ENCODE measurements at regions not wholly inside any gene's neighbourhood (a gene's known extent, or its start where the extent isn't known, plus 50 kb on each side); places are given as distances from the start of the nearest gene placed in this dataset.
"Not testable (repeated sequence)": the region's sequence is repeated elsewhere in the genome, so short reads cannot be mapped to it uniquely, and the experiment has no call there.

DNA sequence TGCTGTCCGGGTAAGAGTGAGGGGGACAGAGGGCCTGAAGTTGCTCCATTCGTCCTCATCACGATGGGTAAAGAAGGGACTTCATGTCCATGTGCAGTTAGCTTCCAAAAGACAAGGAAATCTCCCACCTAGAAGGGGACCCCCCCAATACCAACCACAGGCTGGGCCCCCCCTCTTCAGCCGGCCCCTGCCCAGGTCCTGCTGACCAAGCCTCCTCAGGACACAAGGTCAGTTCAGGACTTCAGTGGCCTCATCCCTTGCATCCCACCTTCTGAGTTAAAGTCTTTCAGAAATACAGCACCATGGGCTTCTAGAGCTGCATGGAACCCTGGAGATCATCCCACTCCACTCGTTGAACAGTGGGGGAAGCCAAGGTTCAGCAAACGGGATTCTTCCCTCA, 115.4 kb upstream of the ERG start:
- no peak for DNase-seq (ENCODE audit: low spot score)

GRCh38 chr21:38614558-38614957, 116.3 kb upstream of the ERG start:
- DNase-seq (ENCODE audit: low spot score), result no peak

DNA sequence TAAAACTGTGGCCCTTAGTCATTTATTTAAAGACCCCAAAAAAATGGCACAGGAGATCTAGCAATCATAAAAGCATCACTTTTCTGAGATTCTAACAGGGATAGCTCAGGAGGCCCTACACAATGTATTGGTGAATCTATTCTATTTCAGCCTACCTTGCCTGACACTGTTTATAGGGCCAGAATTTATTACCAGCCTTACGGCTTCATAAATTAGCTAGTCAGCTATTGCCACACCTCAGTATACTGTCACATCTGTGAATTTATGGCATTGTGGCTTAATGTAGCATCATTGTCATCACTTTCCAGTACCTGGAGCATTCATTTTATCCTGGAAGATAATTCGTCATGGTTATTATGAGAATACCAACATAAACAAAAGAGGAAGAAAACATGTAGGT, 121.2 kb upstream of the ERG start:
- DNase-seq (ENCODE audit: low spot score), result no peak

DNA sequence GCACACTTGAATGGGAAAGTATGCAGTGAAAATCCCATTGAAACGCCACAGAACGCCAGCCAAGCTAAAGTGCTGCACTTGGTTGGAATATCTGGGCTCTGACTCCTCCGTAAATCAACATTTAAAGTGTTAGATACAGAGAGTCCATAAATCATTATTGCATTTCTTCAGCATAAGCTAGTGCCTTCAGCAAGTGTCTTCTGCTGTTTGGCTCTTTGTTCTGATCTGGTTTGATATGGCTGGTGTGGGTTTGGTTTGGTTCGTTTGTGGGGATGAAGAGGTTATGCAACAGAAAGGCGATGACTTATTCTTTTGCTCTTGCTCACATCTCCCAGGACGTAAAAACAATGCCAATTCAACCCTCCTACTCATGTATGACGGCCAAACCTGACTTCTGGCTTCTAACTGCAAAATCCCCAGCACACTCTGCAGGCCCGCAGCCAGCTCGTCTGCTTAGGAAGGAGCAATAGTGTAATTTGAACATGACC, 121.8 kb upstream of the ERG start:
- DNase-seq (ENCODE audit: low spot score), result no peak

DNA sequence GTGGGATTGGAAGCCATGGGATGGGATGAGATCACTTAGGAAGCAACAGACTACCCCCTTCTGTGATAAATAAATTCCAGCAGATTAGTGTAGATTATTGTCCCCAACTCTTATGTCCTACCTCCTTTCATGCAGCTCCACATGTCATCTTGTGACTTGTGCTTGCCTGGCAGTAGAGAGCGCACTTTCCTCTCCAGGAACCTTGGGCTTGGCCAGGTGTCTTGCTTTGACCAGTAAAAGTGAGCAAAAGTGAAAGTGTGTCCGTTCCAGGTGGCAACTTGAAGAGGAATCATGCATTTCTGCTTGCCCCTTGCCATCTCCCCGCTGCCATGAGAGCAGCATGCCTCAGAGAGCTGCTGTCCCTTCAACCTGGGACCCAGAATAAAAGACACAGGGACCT, 122.9 kb upstream of the ERG start:
- DNase-seq (ENCODE audit: low spot score), result no peak

DNA sequence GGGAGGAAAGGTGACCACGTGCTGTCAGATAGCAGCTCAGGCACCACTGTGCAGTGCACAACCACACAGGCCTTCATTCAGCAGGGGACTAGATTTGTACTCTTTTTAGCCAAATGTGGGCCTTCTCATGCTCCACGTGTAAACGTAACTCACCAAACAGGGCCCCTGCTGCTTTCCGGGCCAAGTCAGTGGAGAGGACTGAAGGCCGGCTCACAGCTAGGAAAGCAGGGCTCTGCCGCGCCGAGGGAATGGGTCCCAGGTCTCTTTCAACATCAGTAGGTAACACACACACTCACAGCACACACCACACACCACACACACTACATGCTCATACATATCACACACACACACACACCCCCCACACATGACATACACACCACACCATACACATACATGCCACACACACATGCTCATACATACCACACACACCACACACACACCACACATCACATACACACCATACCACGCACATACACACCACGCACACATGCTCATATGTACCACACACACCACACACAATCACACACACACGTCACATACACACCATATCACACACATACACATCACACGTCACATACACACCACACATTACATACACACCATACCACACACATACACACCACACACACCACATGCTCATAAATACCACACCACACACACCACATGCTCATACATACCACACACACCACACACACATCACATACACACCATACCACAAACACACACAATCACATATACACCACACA, 124.0 kb upstream of the ERG start:
- DNase-seq (ENCODE audit: low spot score), result no peak

DNA sequence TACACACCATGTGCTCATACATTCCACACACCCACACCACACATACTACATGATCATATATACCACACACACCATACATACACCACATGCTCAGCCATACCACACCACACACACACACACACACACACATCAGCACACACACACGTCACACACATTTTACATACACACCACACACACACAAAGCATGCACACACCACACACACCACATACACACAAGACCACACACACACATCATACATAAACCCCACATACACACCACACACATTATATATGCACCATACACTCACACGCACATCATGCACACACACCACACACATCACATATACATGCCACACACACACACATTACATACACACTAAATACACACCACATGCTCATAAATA, 124.5 kb upstream of the ERG start:
- no peak for DNase-seq (ENCODE audit: low spot score)

DNA sequence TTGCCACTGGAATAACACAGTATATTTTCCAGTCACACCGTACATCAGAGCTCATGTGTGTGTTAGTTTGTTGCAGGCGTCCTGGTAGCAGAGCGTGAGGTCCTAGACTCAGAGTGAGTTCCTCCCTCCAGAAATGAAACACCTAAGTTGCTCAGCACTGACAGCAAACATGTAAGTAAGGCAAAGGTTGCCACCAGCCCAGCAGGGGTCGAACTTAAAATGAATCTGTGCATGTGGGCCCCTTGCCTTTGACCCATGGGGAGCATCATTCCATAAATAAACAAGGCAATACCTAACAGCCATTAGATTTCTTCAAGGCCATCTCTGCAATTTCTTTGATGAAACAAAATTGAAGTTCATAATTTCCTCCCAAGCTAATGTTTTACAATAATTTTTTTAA, 125.3 kb upstream of the ERG start:
- no peak for DNase-seq (ENCODE audit: low spot score)

DNA sequence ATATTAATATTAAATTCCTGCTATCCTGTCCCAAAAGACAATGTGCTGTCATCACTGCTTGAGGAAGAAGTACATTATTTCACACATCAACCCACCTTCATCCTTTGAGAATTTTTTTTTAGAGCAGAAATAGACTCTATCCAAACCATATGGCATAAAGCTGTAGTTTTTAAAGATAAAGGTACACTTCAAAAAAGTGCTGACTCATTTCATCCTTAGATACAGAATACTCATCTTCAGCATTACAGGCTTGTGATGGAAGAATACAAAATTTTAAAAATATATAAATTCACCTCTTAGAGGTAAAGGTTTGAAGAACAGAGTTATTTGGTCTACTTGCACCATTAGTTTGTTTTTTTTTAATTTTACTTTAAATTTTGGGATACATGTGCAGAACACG, 126.7 kb upstream of the ERG start:
- DNase-seq (ENCODE audit: low spot score), result no peak

DNA sequence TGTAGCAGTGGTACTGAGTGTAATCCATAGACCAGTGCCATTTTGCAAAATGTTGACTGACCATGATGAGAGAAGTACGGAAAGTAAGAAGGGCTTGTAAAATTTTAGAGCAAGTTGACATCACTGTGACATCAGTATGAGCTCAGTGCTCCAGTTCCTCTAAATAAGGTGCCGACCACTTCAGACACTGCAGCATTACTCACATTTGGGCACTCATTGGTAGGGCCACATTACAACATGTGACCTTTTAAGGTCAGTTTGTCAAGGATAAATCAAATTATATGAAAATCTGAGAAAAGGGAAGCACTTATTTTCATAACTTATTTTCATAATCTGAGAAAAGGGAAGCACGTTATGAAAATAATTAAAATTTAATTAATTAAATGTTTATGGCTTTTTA, 128.0 kb upstream of the ERG start:
- DNase-seq (ENCODE audit: low spot score), result no peak

DNA sequence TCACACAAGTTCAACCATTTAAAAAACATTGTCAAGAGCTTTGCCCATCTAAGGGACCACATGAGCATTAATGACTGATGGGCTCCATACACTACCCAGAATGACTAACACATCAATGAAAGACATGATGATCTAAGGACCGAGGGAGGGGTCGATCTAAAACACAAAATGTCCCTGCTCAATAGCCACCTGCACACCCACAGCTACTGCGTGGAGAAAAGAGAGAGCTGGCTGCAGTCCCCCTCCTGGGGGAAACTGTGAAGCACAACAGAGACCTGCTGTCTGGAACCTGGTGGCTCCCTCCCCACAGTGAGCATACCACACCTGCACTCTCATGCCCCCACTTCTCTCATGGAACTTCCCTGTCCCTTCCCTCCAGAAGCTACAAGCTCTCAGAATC, 130.1 kb upstream of the ERG start:
- no peak for DNase-seq (ENCODE audit: low spot score)

- no peak for DNase-seq (ENCODE audit: low spot score)
These were observed 132.9 kb upstream of the ERG start for GRCh38 chr21:38631206-38631605.

DNA sequence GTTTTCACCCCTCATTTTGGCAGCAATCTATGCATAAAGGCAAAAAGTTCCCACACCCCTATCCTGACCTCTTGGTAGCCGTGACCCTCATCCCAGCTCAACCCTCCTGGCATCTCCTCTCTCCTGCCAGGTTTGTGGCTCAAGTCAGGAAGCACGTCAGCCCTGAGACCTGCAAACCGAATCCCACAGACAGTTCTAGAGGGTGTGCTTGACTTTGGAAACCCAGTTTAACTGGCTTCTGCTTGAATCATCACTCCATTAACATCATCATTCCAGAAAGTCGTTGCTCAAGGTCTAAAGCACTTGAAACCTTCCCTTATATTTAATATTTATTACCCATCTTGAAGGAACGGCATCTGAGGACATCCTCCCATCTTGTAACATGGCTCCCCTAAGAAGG, 133.4 kb upstream of the ERG start:
- no peak for DNase-seq (ENCODE audit: low spot score)

- no peak for DNase-seq (ENCODE audit: low spot score)
These were observed 138.9 kb upstream of the ERG start for GRCh38 chr21:38637161-38637560.

DNA sequence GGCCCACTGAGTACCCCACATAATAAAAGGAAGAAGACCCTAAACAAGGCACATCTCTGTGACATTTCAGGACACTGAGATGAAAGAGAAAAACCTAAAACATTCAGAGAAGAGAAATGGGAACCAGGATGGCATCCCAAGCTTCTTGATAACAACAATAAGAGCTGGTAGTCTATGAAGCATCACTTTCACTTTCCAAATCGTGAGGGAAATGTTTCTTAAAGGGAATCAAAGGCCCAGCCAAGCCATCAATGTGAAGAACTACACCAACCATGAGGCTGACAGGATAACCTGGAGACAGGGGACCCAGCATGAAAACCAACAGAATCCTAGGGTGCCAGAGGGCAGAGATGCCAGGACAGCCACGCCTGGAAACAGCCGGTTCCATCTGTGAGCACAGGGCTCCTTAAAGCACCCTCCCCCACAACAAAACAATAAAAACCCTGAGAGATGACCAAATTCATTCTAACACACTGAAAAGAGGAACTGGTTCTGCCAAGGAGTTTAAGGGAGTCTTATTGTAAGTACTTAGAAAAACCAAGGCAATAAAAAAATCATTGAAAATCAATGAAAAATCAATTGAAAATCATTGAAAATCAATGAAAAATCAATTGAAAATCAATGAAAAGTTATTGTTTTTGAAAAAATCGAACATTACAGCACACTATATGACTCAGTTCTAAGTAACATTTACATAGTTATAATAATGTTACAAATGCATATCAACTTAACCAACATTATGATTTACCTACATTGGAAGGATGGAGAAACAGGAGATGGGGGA, 141.5 kb upstream of the ERG start:
- DNase-seq (ENCODE audit: low spot score), result no peak

DNA sequence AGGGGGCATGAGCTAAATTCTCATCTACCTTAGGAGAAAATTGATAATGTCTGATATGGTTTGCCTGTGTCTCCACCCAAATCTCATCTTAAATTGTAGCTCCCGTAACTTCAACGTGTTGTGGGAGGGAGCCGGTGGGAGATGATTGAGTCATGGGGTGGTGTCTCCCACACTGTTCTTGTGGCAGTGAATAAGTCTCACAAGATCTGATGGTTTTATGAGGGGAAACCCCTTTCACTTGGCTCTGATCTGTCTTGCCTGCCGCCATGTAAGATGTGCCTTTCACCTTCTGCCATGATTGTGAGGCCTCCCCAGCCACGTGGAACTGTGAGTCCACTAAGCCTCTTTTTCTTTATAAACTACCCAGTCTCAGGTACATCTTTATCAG, 142.1 kb upstream of the ERG start:
- not testable (repeated sequence) for DNase-seq (ENCODE audit: low spot score)

DNA sequence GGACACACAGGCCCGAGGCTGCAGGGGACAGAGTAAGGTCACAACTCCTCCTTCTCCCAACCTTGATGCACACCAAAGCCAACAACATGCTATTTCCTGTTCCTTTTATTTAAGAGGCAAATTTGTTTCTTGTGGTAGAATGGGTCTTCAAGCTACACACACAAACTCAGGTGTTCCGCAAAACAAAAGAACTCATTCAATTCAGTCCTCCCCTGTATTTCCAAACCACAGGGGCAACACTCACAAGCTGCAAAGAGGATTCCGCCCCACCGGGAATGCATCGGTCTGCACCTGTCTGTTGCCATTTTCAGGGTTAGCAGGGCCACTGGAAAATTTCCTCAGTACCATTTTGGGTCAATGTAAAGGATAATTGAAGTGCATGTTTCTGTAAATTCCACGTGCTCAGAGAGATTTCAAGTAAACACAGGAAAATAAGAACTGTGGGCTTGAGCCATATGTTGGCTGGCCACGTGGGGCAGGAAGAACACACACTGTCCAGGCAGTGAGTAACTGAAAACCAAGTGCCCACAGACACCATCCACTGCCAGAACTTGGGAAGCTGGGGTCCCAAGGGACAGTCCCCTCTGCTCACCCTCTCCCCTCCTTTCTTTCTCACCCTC, 145.2 kb upstream of the ERG start:
- DNase-seq (ENCODE audit: low spot score), result no peak

GRCh38 chr21:38645282-38645681, 147.0 kb upstream of the ERG start:
- DNase-seq (ENCODE audit: low spot score), result no peak

DNA sequence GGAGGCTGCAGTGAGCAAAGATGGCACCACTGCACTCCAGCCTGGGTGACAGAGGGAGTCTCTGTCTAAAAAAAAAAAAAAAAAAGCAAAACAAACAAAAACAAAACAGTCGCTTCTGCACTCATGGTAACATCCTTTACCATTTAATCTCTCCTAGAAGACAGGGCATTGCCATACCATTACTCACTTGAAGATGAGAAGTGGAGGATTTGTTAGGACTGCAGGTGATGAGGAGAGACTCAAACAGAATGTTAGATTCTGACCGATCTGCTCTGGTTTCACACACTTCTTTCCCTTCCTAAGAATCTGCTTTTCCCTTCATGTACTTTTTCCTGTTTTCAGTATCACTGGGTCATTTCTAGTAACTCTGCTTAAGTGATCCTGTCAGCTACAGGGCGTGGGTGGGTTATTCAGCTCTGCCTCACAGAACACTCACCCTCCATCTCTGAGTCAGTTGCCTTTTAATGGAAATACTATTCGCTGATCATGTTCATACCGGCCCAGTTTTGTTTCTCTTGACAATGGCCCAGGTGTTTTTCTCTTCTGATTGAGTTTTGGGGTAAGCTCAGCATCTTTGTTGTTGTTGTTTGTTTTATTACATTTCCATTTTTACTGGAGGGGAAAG, 148.0 kb upstream of the ERG start:
- DNase-seq (ENCODE audit: low spot score), result no peak

DNA sequence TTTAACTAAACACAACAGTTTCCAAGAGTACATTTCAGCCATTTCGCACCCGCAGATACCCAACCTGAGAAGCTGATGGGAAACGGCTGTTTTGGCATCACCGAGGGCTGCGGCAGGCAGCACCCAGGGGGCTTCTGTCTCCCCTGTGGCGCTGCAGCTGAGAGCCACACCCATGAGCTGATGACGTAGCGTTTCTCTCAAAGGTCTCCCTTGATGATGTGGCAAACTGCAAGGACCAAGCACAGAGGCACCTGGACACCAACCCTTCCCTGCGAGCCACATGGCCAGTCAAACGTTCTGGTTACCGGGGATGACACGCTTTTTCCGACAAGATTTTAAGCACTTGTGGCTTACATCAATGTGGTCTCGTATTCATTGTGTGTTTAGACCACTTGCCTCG, 150.8 kb upstream of the ERG start:
- DNase-seq (ENCODE audit: low spot score), result no peak

GRCh38 chr21:38651570-38651969, 153.3 kb upstream of the ERG start:
- DNase-seq (ENCODE audit: low spot score), result no peak

DNA sequence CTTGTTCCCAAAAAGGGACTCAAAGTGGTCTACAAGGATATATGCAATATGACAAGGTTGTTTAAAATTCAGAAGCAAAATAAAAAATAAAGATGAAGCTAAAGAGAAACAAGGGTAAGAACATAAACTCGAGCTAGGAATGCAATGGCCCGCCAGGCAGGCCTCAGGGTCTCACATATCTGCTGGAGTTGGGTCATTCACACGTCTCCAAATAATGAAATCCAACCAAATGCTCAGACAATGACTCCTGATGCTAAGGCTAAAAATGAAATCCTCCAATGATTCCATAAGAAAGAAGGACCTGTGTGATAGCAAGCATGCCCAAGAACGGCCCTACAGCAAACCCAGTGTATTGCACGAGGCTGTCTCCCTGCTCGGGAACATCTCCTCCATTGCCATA, 153.3 kb upstream of the ETS2 start:
- DNase-seq (ENCODE audit: low spot score), result no peak

GRCh38 chr21:38654580-38654979, 151.1 kb upstream of the ETS2 start:
- DNase-seq (ENCODE audit: low spot score), result no peak

Measured in ureter (tissue), 1 donor.